H54 (cell line): ENCODE measurements at regions not wholly inside any gene's neighbourhood (a gene's known extent, or its start where the extent isn't known, plus 50 kb on each side); places are given as distances from the start of the nearest gene placed in this dataset.
"Not testable (repeated sequence)": the region's sequence is repeated elsewhere in the genome, so short reads cannot be mapped to it uniquely, and the experiment has no call there.

ENCODE experiments used
- DNase-seq: peaks from one replicate; pipeline ENCODE4 v3.0.0; 2011; ENCODE audit warnings: low spot score, mixed read lengths; ENCODE audit not compliant: insufficient read length
- FAIRE-seq: peaks from 3 replicates; lab custom pipeline; 2011; peaks lifted over from hg19 to GRCh38; lab: Jason Lieb, UNC
- POLR2A ChIP-seq: IDR thresholded peaks from 2 replicates; pipeline ENCODE4 v1.6.1; 2011; ENCODE audit warnings: low read depth, mild to moderate bottlenecking, low read length

- DNase-seq (no peak), FAIRE-seq (peak; percentile 76)
- no peak for TF ChIP-seq POLR2A
Measured at GRCh38 chr3:17831366-17831765, 88.9 kb upstream of the TBC1D5 start.

- no peak for TF ChIP-seq POLR2A
- no peak for DNase-seq
- no peak for FAIRE-seq
Measured at GRCh38 chr3:17830788-17831187, 88.4 kb upstream of the TBC1D5 start.

GRCh38 chr3:17828388-17828787 lies 86.0 kb upstream of the TBC1D5 start:
- DNase-seq (no peak), FAIRE-seq (no peak)
- no peak for TF ChIP-seq POLR2A

GRCh38 chr3:17825298-17825697 lies 82.9 kb upstream of the TBC1D5 start:
- DNase-seq = no peak
- no peak for FAIRE-seq
- TF ChIP-seq POLR2A = no peak

- no peak for FAIRE-seq
- DNase-seq = no peak
- no peak for TF ChIP-seq POLR2A
Measured at GRCh38 chr3:17823816-17824215, 81.4 kb upstream of the TBC1D5 start.

- no peak for FAIRE-seq
- DNase-seq = no peak
- no peak for TF ChIP-seq POLR2A
Measured at GRCh38 chr3:17823036-17823435, 80.6 kb upstream of the TBC1D5 start.

GRCh38 chr3:17820704-17821103 lies 78.3 kb upstream of the TBC1D5 start:
- no peak for FAIRE-seq
- no peak for TF ChIP-seq POLR2A
- DNase-seq = no peak

- TF ChIP-seq POLR2A = no peak
- FAIRE-seq (no peak), DNase-seq (no peak)
Measured at GRCh38 chr3:17820275-17820674, 77.8 kb upstream of the TBC1D5 start.

GRCh38 chr3:17817973-17818372 lies 75.5 kb upstream of the TBC1D5 start:
- FAIRE-seq, DNase-seq: not testable (repeated sequence)

GRCh38 chr3:17817545-17817944 lies 75.1 kb upstream of the TBC1D5 start:
- no peak for DNase-seq
- TF ChIP-seq POLR2A = no peak
- FAIRE-seq = no peak

GRCh38 chr3:17816839-17817238 lies 74.4 kb upstream of the TBC1D5 start:
- FAIRE-seq, DNase-seq: not testable (repeated sequence)

GRCh38 chr3:17812328-17812727 lies 69.9 kb upstream of the TBC1D5 start:
- not testable (repeated sequence) for DNase-seq, FAIRE-seq

- no peak for TF ChIP-seq POLR2A
- no peak for DNase-seq
- FAIRE-seq = no peak
Measured at GRCh38 chr3:17811646-17812045, 69.2 kb upstream of the TBC1D5 start.

GRCh38 chr3:17810759-17811158 lies 68.3 kb upstream of the TBC1D5 start:
- TF ChIP-seq POLR2A = no peak
- FAIRE-seq = peak; percentile 70
- DNase-seq = no peak

GRCh38 chr3:17808994-17809393 lies 66.6 kb upstream of the TBC1D5 start:
- DNase-seq = no peak
- no peak for FAIRE-seq
- no peak for TF ChIP-seq POLR2A

GRCh38 chr3:17806876-17807275 lies 64.4 kb upstream of the TBC1D5 start:
- no peak for TF ChIP-seq POLR2A
- FAIRE-seq (no peak), DNase-seq (no peak)
